ENCODE measurements at regions not wholly inside any gene's neighbourhood (a gene's known extent, or its start where the extent isn't known, plus 50 kb on each side); places are given as distances from the start of the nearest gene placed in this dataset.
A peak's percentile ranks its signal among the peaks of the same experiment; 100 is the strongest.

DNA sequence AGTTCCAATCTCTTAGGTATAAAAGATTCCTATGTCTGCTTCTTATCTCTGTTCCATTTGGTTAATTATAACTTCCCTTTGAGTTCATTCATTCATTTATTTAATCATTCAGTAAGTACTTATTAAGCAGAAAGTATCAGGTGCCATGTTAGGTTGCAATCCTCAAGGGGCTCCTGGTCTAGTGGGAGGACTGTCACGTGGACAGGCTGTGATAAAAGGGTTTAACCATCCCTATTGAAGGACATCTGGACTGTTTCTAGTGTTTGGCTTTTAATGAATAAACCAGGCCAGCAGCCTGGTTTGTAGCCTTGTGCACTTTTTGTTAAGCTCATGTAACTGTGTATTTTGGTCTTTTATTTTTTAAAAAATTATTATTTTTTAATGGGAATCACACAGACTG lies 162.1 kb upstream of the OGFRL1 start:
- no peak for DNase-seq

DNA sequence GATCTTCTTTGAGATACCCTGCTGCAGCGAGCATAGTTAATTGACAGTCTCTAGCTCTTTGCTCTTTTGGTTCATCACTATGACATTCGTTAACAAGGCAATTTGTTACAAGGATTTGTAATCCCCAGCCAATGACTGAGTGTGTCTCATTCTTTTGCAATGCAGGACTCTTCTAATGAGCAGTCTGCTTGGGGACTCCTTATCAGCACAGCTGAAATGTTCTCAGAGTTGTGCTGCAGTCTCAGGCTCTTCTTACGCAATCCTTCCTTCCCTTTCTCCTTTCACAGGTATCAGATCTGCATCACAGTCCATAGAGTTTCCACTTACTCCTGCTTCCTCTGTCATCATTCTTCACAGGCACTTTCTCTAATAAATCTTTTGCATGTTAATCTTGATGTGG lies 161.2 kb upstream of the OGFRL1 start:
- no peak for DNase-seq

- DNase-seq, result peak; percentile 41
These were observed 158.3 kb upstream of the OGFRL1 start for GRCh38 chr6:71130277-71130676.

GRCh38 chr6:71134929-71135642 lies 153.5 kb upstream of the OGFRL1 start:
- no peak for DNase-seq

DNA sequence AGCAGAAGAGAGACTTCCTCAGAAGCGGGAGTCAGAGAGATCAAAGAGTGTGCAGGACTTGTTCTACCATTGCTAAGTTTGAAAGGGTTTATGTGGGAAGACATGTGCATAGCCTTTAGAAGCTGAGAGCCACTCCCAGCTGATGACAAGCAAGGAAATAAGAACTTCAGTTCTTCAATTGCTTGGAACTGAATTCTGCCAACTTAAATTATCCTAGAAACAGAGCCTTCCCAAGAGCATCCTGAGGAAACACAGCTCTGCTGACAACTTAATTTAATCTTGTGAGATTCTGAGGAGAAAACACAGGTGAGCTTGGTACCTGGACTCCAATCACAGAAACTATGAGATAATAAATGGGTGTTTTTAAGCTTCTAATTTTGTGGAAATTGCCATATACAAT lies 150.6 kb upstream of the OGFRL1 start:
- DNase-seq, result no peak

DNA sequence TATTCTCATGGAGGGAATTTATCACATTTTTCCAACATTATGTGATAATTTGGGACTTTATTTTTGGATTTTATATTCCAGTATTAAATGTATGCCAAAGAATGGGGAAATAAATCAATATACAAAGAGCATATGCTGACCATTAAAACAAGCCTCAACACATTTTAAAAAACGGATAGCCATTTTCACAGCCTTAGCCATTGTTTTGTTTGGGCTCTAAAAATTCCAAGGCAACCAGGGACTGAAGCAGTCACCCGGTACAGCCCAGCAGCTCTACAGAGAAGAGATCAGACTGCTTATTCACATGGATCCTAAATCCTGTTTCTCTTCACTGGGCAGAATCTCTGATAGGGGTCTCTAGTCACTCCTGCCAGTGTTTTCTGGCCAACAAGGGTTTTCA lies 150.2 kb upstream of the OGFRL1 start:
- DNase-seq, result no peak

GRCh38 chr6:71139249-71139648 lies 149.4 kb upstream of the OGFRL1 start:
- DNase-seq, result no peak

- DNase-seq, result no peak
These were observed 134.8 kb upstream of the OGFRL1 start for GRCh38 chr6:71153755-71154325.

DNA sequence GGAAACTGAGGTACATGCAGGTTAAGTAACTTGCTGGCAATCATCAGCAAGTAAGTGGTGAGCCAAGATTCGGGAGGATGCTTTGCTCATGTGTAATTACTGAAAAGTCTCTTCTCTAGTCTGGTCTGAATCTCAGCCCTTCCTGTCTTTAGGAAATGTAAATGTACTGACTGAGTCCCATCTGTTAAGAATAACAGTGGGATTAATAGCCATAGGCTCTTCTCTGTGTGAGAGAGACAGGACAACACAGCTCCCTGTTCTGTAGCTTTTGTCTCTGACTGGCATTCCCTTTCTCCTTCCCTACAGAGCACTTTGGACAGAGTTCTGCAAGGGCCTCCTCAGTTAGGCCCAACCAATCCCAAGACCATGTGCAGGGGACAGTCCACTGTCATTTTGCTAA lies 131.3 kb upstream of the OGFRL1 start:
- no peak for DNase-seq

DNA sequence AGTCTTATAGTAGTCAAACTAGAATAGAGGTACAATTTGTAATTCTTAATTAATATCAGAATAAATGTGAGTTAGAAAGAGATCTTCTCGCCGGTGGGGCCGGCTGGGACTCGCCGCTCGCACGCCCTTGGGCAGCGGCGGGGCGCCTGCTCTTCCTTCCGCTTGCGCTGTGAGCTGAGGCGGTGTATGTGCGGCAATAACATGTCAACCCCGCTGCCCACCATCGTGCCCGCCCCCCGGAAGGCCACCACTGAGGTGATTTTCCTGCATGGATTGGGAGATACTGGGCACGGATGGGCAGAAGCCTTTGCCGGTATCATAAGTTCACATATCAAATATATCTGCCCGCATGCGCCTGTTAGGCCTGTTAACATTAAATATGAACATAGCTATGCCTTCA lies 123.7 kb upstream of the OGFRL1 start:
- DNase-seq, result no peak

- DNase-seq, result no peak
These were observed 120.3 kb upstream of the OGFRL1 start for GRCh38 chr6:71168233-71168765.

- DNase-seq, result no peak
These were observed 117.0 kb upstream of the OGFRL1 start for GRCh38 chr6:71171497-71172070.

DNA sequence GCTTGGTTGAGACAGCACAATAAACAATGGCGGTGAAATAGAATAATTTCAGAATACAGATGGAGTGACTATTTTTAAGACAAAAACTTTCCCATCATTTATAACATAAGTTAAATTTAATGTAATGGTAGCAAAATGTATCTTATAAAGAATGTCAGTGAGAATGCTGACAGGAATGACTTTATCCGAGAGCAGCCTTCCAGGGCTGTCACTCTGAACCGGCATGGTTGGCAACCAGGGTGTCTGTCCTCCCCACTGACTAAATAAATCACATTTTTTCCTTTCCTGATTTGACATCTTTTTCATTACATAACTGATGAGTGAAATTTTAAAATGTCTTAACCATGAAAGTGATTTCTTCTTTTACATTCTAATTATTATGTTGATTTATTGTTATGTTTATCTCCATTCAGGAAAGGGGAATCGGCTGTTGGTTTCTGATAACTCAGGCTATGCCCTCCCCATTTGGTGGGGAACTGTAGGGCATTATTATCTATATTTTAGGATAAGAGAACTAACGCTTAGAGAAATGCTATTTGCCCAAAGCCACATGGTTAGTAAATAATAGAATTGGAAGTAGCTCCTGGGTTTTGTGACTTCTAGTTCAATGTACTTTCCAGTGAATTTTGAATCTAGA lies 109.2 kb upstream of the OGFRL1 start:
- no peak for DNase-seq

- DNase-seq, result no peak
These were observed 107.0 kb upstream of the OGFRL1 start for GRCh38 chr6:71181565-71181964.

- DNase-seq, result no peak
These were observed 101.5 kb upstream of the OGFRL1 start for GRCh38 chr6:71187141-71187540.

DNA sequence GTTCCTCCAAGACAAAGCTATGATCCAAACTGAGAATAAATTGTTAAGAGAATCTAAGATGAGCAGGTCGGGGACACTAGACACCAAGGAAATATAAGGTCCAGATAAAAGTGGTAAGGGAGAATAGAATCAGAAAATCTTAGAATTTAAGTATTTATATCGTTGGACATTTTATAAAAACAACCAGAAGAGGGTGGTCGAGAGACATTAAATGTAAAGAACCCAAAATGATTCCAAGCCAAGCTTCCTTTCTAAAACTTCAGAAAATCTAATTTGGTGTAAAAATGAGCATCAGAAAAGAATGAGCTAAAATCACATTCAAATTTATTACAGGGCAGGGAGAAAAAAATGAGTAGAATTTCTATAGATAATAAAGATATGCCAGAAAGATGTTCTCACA lies 97.8 kb upstream of the OGFRL1 start:
- no peak for DNase-seq

GRCh38 chr6:71194724-71195123 lies 93.9 kb upstream of the OGFRL1 start:
- no peak for DNase-seq

- DNase-seq, result no peak
These were observed 91.3 kb upstream of the OGFRL1 start for GRCh38 chr6:71197267-71197666.

DNA sequence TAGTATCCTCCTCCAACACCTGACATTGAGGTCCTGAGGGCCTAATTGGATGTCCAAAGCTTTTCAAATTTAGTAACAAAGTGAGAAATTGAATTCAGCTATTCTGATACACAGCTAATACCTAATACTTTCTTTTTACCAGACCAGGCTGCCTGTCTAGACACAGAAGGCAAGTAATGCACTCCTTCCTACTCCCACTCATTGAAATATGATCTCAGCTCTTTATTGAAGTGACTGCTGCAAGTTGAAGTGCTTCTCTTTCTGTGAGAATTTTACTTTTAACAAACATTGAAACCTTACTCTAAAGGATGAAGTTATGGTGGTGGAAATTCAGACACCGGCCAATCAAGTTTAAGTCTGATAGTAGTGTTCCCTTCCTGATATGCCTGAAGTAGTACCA lies 90.8 kb upstream of the OGFRL1 start:
- DNase-seq, result peak; percentile 3

- DNase-seq, result no peak
These were observed 89.7 kb upstream of the OGFRL1 start for GRCh38 chr6:71198908-71199307.

DNA sequence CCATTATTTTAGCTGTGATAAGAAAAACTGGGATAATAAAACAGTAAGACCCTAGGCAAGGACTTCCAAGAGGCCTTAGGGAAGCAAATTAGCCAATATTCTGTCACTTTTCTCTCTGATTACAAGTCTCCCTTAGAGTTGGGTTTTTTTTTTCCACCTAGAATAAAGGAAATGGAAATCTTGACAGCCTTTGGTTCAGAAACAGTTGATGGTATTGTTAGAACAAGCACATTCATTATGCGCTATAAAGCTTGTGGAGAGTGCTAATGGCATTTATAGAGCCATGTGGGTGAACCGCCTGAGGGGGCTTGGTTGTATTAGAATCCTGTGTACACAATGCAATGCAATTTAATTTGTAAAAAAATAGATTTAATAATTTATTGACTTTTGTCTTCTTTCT lies 88.9 kb upstream of the OGFRL1 start:
- no peak for DNase-seq

GRCh38 chr6:71203206-71203605 lies 85.4 kb upstream of the OGFRL1 start:
- DNase-seq, result no peak

DNA sequence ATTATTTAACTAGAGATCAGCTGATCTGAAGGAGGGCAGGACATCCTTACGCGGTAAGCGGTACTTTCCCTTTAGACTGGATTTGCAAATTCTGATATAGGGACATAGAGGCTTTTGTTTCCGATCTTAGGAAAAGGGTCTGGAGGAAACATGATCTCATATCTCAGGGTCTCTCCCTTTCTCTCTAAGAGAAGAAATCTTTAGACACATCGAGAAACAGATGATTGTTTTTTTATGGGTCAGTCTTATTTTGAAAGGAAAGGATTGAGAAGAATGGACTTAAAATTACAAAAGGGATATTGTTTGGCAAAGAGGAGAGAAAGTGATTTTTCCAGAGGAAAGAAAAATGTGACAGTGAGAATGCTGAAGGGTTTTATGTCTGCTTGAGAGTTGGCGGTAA lies 83.9 kb upstream of the OGFRL1 start:
- DNase-seq, result no peak

- DNase-seq, result no peak
These were observed 83.2 kb upstream of the OGFRL1 start for GRCh38 chr6:71205336-71205956.

Data from NCI-H187 treated with DMSO at 0.1 percent for 48 hours (cell line).